GM12878 (cell line): ENCODE measurements at regions not wholly inside any gene's neighbourhood (a gene's known extent, or its start where the extent isn't known, plus 50 kb on each side); places are given as distances from the start of the nearest gene placed in this dataset.

Experiments used
- CTCF ChIP-seq, 3 experiments: IDR thresholded peaks in 2 of 3; conservative IDR thresholded peaks in 1 of 3; 2 replicates each; pipeline ENCODE4 v1.5.1; 2011; ENCODE audit warnings: low read depth in 3 of 3, low read length in 3 of 3, mild to moderate bottlenecking in 3 of 3, control low read depth in 2 of 3, moderate library complexity in 2 of 3, inconsistent platforms in 1 of 3, mixed read lengths in 1 of 3; ENCODE audit not compliant: control insufficient read depth in 2 of 3, insufficient read depth in 1 of 3; ENCODE audit errors: extremely low read depth in 1 of 3
- HDAC2 ChIP-seq: fragments of 200-600 bp; sonication (generic); IDR thresholded peaks from 2 replicates; pipeline ENCODE4 v1.6.1; 2017
- POLR2A ChIP-seq: IDR thresholded peaks from 2 replicates; pipeline ENCODE4 v1.6.1; 2011; ENCODE audit warnings: low read depth, mild to moderate bottlenecking, low read length
- ZSCAN29 ChIP-seq: fragments of 450-650 bp; IDR thresholded peaks from 2 replicates; pipeline ENCODE4 v1.6.1; 2017; ENCODE audit warnings: mild to moderate bottlenecking, moderate library complexity

- TF ChIP-seq POLR2A (no peak), CTCF (IDR thresholded peaks at IDR 0.05 in 2 of 3, conservative IDR thresholded peaks at IDR 0.05 in 1 of 3; ENCODE audit: control insufficient read depth in 2 of 3, extremely low read depth in 1 of 3, insufficient read depth in 1 of 3, low read depth in 3 of 3, low read length in 3 of 3) (no peak), HDAC2 (no peak), ZSCAN29 (no peak)
Measured at GRCh38 chr10:85433248-85433647, 933.3 kb downstream of the GRID1 start.
